ENCODE measurements at regions not wholly inside any gene's neighbourhood (a gene's known extent, or its start where the extent isn't known, plus 50 kb on each side); places are given as distances from the start of the nearest gene placed in this dataset.

- no peak for DNase-seq (ENCODE audit: low spot score)
Measured at GRCh38 chr1:5225707-5226704, 571.6 kb downstream of the AJAP1 start.

- no peak for DNase-seq (ENCODE audit: low spot score)
Measured at GRCh38 chr1:5223206-5223605, 568.8 kb downstream of the AJAP1 start.

GRCh38 chr1:5222626-5223025, 568.2 kb downstream of the AJAP1 start:
- no peak for DNase-seq (ENCODE audit: low spot score)

- no peak for DNase-seq (ENCODE audit: low spot score)
Measured at GRCh38 chr1:5221451-5221850, 567.0 kb downstream of the AJAP1 start.

GRCh38 chr1:5220821-5221220, 566.4 kb downstream of the AJAP1 start:
- no peak for DNase-seq (ENCODE audit: low spot score)

- DNase-seq (ENCODE audit: low spot score): no peak
Measured at GRCh38 chr1:5220421-5220820, 566.0 kb downstream of the AJAP1 start.

- DNase-seq (ENCODE audit: low spot score): no peak
Measured at GRCh38 chr1:5200006-5200405, 545.6 kb downstream of the AJAP1 start.

GRCh38 chr1:5198328-5198727, 543.9 kb downstream of the AJAP1 start:
- no peak for DNase-seq (ENCODE audit: low spot score)

GRCh38 chr1:5191470-5191869, 537.1 kb downstream of the AJAP1 start:
- DNase-seq (ENCODE audit: low spot score): no peak

- no peak for DNase-seq (ENCODE audit: low spot score)
Measured at GRCh38 chr1:5189384-5189783, 535.0 kb downstream of the AJAP1 start.

- no peak for DNase-seq (ENCODE audit: low spot score)
Measured at GRCh38 chr1:5165762-5166161, 511.4 kb downstream of the AJAP1 start.

GRCh38 chr1:5164158-5164557, 509.7 kb downstream of the AJAP1 start:
- DNase-seq (ENCODE audit: low spot score): no peak

GRCh38 chr1:5161372-5161771, 507.0 kb downstream of the AJAP1 start:
- DNase-seq (ENCODE audit: low spot score): no peak

GRCh38 chr1:5157175-5157574, 502.8 kb downstream of the AJAP1 start:
- no peak for DNase-seq (ENCODE audit: low spot score)

GRCh38 chr1:5156416-5157120, 502.2 kb downstream of the AJAP1 start:
- no peak for DNase-seq (ENCODE audit: low spot score)

- DNase-seq (ENCODE audit: low spot score): no peak
Measured at GRCh38 chr1:5151511-5151910, 497.1 kb downstream of the AJAP1 start.

GRCh38 chr1:5150191-5150590, 495.8 kb downstream of the AJAP1 start:
- DNase-seq (ENCODE audit: low spot score): no peak

GRCh38 chr1:5147806-5148205, 493.4 kb downstream of the AJAP1 start:
- DNase-seq (ENCODE audit: low spot score): no peak

GRCh38 chr1:5142389-5142788, 488.0 kb downstream of the AJAP1 start:
- DNase-seq (ENCODE audit: low spot score): no peak

GRCh38 chr1:5141750-5142149, 487.3 kb downstream of the AJAP1 start:
- no peak for DNase-seq (ENCODE audit: low spot score)

GRCh38 chr1:5140962-5141361, 486.6 kb downstream of the AJAP1 start:
- no peak for DNase-seq (ENCODE audit: low spot score)

- no peak for DNase-seq (ENCODE audit: low spot score)
Measured at GRCh38 chr1:5140136-5140535, 485.7 kb downstream of the AJAP1 start.

- no peak for DNase-seq (ENCODE audit: low spot score)
Measured at GRCh38 chr1:5129746-5130355, 475.4 kb downstream of the AJAP1 start.

Data from AG20443 (cell line).